ENCODE measurements at regions not wholly inside any gene's neighbourhood (a gene's known extent, or its start where the extent isn't known, plus 50 kb on each side); places are given as distances from the start of the nearest gene placed in this dataset.

GRCh38 chr3:152609891-152610290 is 225.0 kb upstream of the P2RY1 start:
- Histone ChIP-seq H3K27me3 (no peaks in the 10 kb centered on the region), H3K9me3 (no peaks in the 10 kb centered on the region), H3K4me3 (replicated peaks in 1 of 3) (no peak overlapping the region), H3K36me3 (no peaks in the 10 kb centered on the region), H3K27ac (no peak overlapping the region), H3K4me1 (peaks cover 0 to 9% of the 10 kb centered on the region in 2 donors)
- intact Hi-C loops (cut with DNase I), result no loop called here
- peak in 1 of 2 donors; percentile 10 for DNase-seq
- no peak for TF ChIP-seq CTCF (IDR thresholded peaks at IDR 0.05)
- TF ChIP-seq POLR2A (IDR thresholded peaks at IDR 0.05), result no peak

- DNase-seq, result no peak
- 91 to 93% methylated on average over 6 of the region's 6 CpGs for WGBS, 2 donors
- no peak for TF ChIP-seq CTCF (IDR thresholded peaks at IDR 0.05)
- TF ChIP-seq POLR2A (IDR thresholded peaks at IDR 0.05), result no peak
These were observed 224.3 kb upstream of the P2RY1 start for GRCh38 chr3:152610622-152611021.

GRCh38 chr3:152611905-152612304 is 223.0 kb upstream of the P2RY1 start:
- peak; percentile 42 to 48 for DNase-seq
- H3K4me3 ChIP-seq (replicated peaks in 1 of 3), result no peak overlapping the region
- H3K27ac ChIP-seq, result peak overlapping the region; percentile 5 to 28 (median 8)
- H3K27me3 ChIP-seq, result no peaks in the 10 kb centered on the region
- H3K4me1 ChIP-seq, result peaks cover 0 to 9% of the 10 kb centered on the region in 2 donors
- no peaks in the 10 kb centered on the region for H3K36me3 ChIP-seq
- H3K9me3 ChIP-seq, result no peaks in the 10 kb centered on the region
- TF ChIP-seq CTCF (IDR thresholded peaks at IDR 0.05) (no peak), POLR2A (IDR thresholded peaks at IDR 0.05) (no peak)
- intact Hi-C loops (cut with DNase I), result no loop called here

More at GRCh38 chr3:152610622-152611021, 224.3 kb upstream of the P2RY1 start:
- intact Hi-C loops (cut with DNase I), result no loop called here
- H3K27me3 ChIP-seq, result no peaks in the 10 kb centered on the region
- no peaks in the 10 kb centered on the region for H3K9me3 ChIP-seq
- H3K36me3 ChIP-seq, result no peaks in the 10 kb centered on the region
- H3K4me3 ChIP-seq (replicated peaks in 1 of 3), result no peak overlapping the region
- H3K4me1 ChIP-seq, result peaks cover 0 to 9% of the 10 kb centered on the region in 2 donors
- H3K27ac ChIP-seq, result no peak overlapping the region

- H3K9me3 ChIP-seq, result no peaks in the 10 kb centered on the region
- no peak overlapping the region for H3K4me3 ChIP-seq (replicated peaks in 1 of 3)
- no peaks in the 10 kb centered on the region for H3K27me3 ChIP-seq
- intact Hi-C loops (cut with DNase I), result no loop called here
- H3K36me3 ChIP-seq, result no peaks in the 10 kb centered on the region
- H3K27ac ChIP-seq, result no peak overlapping the region
- peaks cover 0 to 9% of the 10 kb centered on the region in 2 donors for H3K4me1 ChIP-seq
- WGBS, 2 donors, result 52 to 61% methylated on average over 2 of the region's 2 CpGs
- TF ChIP-seq CTCF (IDR thresholded peaks at IDR 0.05), result no peak
- no peak for TF ChIP-seq POLR2A (IDR thresholded peaks at IDR 0.05)
- DNase-seq, result no peak
These were observed 221.1 kb upstream of the P2RY1 start for GRCh38 chr3:152613851-152614250.

GRCh38 chr3:152615681-152616080 is 219.2 kb upstream of the P2RY1 start:
- no peak for TF ChIP-seq CTCF (IDR thresholded peaks at IDR 0.05)
- no peak for TF ChIP-seq POLR2A (IDR thresholded peaks at IDR 0.05)
- Histone ChIP-seq H3K27me3 (no peaks in the 10 kb centered on the region), H3K36me3 (no peaks in the 10 kb centered on the region), H3K27ac (no peak overlapping the region), H3K4me1 (peaks cover 0 to 9% of the 10 kb centered on the region in 2 donors), H3K9me3 (no peaks in the 10 kb centered on the region), H3K4me3 (replicated peaks in 1 of 3) (no peak overlapping the region)
- no peak for DNase-seq
- 81 to 86% methylated on average over 10 of the region's 10 CpGs for WGBS, 2 donors
- intact Hi-C loops (cut with DNase I), result no loop called here

Data from thyroid gland (tissue), 4 donors.